ENCODE measurements at regions not wholly inside any gene's neighbourhood (a gene's known extent, or its start where the extent isn't known, plus 50 kb on each side); places are given as distances from the start of the nearest gene placed in this dataset.

DNA sequence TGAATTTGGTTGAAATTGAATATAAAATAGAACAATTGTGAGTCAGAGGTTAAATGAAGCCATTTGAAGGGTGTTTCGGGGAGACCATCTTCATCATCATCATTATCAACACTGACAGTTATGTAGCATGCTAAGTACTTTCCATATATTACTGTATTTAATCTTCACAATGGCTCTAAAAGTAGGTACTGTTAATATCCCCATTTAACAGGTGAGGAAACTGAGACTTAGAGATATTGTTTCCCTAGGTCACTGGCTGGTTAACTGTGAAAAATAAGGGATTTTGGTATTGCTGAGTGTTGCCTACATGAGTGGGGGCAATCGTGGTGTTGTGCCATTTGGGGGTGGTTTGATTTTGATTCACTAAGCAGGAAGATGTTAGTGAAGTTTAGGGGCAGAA is 100.3 kb downstream of the TBX19 start:
- TF ChIP-seq, protein P1, sequence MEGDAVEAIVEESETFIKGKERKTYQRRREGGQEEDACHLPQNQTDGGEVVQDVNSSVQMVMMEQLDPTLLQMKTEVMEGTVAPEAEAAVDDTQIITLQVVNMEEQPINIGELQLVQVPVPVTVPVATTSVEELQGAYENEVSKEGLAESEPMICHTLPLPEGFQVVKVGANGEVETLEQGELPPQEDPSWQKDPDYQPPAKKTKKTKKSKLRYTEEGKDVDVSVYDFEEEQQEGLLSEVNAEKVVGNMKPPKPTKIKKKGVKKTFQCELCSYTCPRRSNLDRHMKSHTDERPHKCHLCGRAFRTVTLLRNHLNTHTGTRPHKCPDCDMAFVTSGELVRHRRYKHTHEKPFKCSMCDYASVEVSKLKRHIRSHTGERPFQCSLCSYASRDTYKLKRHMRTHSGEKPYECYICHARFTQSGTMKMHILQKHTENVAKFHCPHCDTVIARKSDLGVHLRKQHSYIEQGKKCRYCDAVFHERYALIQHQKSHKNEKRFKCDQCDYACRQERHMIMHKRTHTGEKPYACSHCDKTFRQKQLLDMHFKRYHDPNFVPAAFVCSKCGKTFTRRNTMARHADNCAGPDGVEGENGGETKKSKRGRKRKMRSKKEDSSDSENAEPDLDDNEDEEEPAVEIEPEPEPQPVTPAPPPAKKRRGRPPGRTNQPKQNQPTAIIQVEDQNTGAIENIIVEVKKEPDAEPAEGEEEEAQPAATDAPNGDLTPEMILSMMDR (IDR thresholded peaks at IDR 0.05) = no peak
- TF ChIP-seq POLR2A (IDR thresholded peaks at IDR 0.05) = no peak
